Activated CD8-positive, alpha-beta T cell treated with anti-CD3 and anti-CD28 coated beads, Interleukin-2, amount 10 ng/mL, durations not matched to agents 7 days and 5 days (primary cell): ENCODE measurements at regions not wholly inside any gene's neighbourhood (a gene's known extent, or its start where the extent isn't known, plus 50 kb on each side); places are given as distances from the start of the nearest gene placed in this dataset.

Experiments
- ATAC-seq: fragments of 150-1000 bp; cut with Tn5 transposase; one replicate; pipeline ENCODE4 v1.10.0; 2021; ENCODE audit warnings: moderate library complexity
- CTCF ChIA-PET: fragments of 350-600 bp; sonication (Branson Sonifier 250); formaldehyde crosslinking; loops from one replicate; lab custom pipeline; 2021; ENCODE audit warnings: antibody characterized with exemption; lab: Charles Lee
- POLR2A ChIA-PET: fragments of 350-600 bp; sonication (Branson Sonifier 250); formaldehyde crosslinking; loops from one replicate; lab custom pipeline; 2021; ENCODE audit warnings: antibody characterized with exemption; lab: Charles Lee
- DNase-seq: peaks from one replicate; pipeline ENCODE4 v3.0.0-alpha.2; 2020
- H3K27ac Mint-ChIP-seq: one replicate; pipeline ENCODE4 v1.8.0; 2021; ENCODE audit warnings: mild to moderate bottlenecking, mixed read lengths
- H3K27me3 Mint-ChIP-seq: one replicate; pipeline ENCODE4 v1.8.0; 2021; ENCODE audit warnings: low read depth, mixed read lengths
- H3K36me3 Mint-ChIP-seq: one replicate; pipeline ENCODE4 v1.8.0; 2021; ENCODE audit warnings: low read depth, mixed read lengths
- H3K4me1 Mint-ChIP-seq: one replicate; pipeline ENCODE4 v1.8.0; 2021; ENCODE audit warnings: low read depth, mixed read lengths
- H3K4me3 Mint-ChIP-seq: one replicate; pipeline ENCODE4 v1.8.0; 2021; ENCODE audit warnings: mild to moderate bottlenecking, mixed read lengths
- H3K9me3 Mint-ChIP-seq: one replicate; pipeline ENCODE4 v1.8.0; 2022; ENCODE audit warnings: mixed read lengths; ENCODE audit not compliant: insufficient read depth

- Mint-ChIP-seq H3K27ac (no peak overlapping the region), H3K36me3 (no peaks in the 10 kb centered on the region), H3K27me3 (no peaks in the 10 kb centered on the region), H3K4me3 (no peak overlapping the region), H3K4me1 (no peaks in the 10 kb centered on the region), H3K9me3 (no peaks in the 10 kb centered on the region)
- ATAC-seq (no peak), DNase-seq (no peak)
- CTCF ChIA-PET: no interaction called here
- POLR2A ChIA-PET: no interaction called here
Observed at GRCh38 chr3:174640932-174641331, 218.2 kb upstream of the NAALADL2 start.

- ATAC-seq (no peak), DNase-seq (no peak)
- Mint-ChIP-seq H3K4me3 (no peak overlapping the region), H3K4me1 (no peaks in the 10 kb centered on the region), H3K36me3 (no peaks in the 10 kb centered on the region), H3K9me3 (no peaks in the 10 kb centered on the region), H3K27me3 (no peaks in the 10 kb centered on the region), H3K27ac (no peak overlapping the region)
- POLR2A ChIA-PET: no interaction called here
- CTCF ChIA-PET: no interaction called here
Observed at GRCh38 chr3:174644287-174644686, 214.8 kb upstream of the NAALADL2 start.

GRCh38 chr3:174651951-174652350 lies 207.2 kb upstream of the NAALADL2 start:
- POLR2A ChIA-PET: no interaction called here
- CTCF ChIA-PET: no interaction called here
- DNase-seq: no peak
- H3K9me3 Mint-ChIP-seq: no peaks in the 10 kb centered on the region
- no peaks in the 10 kb centered on the region for H3K36me3 Mint-ChIP-seq
- no peak overlapping the region for H3K4me3 Mint-ChIP-seq
- no peak for ATAC-seq
- H3K4me1 Mint-ChIP-seq: no peaks in the 10 kb centered on the region
- no peak overlapping the region for H3K27ac Mint-ChIP-seq
- H3K27me3 Mint-ChIP-seq: no peaks in the 10 kb centered on the region

GRCh38 chr3:174659511-174659910 lies 199.6 kb upstream of the NAALADL2 start:
- H3K4me3 Mint-ChIP-seq: no peak overlapping the region
- no peaks in the 10 kb centered on the region for H3K9me3 Mint-ChIP-seq
- no peaks in the 10 kb centered on the region for H3K4me1 Mint-ChIP-seq
- CTCF ChIA-PET: no interaction called here
- H3K27me3 Mint-ChIP-seq: no peaks in the 10 kb centered on the region
- no peaks in the 10 kb centered on the region for H3K36me3 Mint-ChIP-seq
- ATAC-seq (no peak), DNase-seq (no peak)
- no peak overlapping the region for H3K27ac Mint-ChIP-seq
- POLR2A ChIA-PET: no interaction called here

GRCh38 chr3:174662653-174663052 lies 196.5 kb upstream of the NAALADL2 start:
- ATAC-seq (no peak), DNase-seq (no peak)
- H3K9me3 Mint-ChIP-seq: no peaks in the 10 kb centered on the region
- CTCF ChIA-PET: no interaction called here
- no peaks in the 10 kb centered on the region for H3K27me3 Mint-ChIP-seq
- H3K4me3 Mint-ChIP-seq: no peak overlapping the region
- no peaks in the 10 kb centered on the region for H3K36me3 Mint-ChIP-seq
- no peak overlapping the region for H3K27ac Mint-ChIP-seq
- no peaks in the 10 kb centered on the region for H3K4me1 Mint-ChIP-seq
- POLR2A ChIA-PET: no interaction called here

- ATAC-seq: no peak
- Mint-ChIP-seq H3K27me3 (no peaks in the 10 kb centered on the region), H3K4me3 (no peak overlapping the region), H3K4me1 (no peaks in the 10 kb centered on the region), H3K9me3 (no peaks in the 10 kb centered on the region), H3K36me3 (no peaks in the 10 kb centered on the region), H3K27ac (no peak overlapping the region)
- no peak for DNase-seq
- ChIA-PET POLR2A (no interaction called here), CTCF (no interaction called here)
Observed at GRCh38 chr3:174667386-174667785, 191.7 kb upstream of the NAALADL2 start.

GRCh38 chr3:174675406-174675805 lies 183.7 kb upstream of the NAALADL2 start:
- ChIA-PET POLR2A (no interaction called here), CTCF (no interaction called here)
- Mint-ChIP-seq H3K27ac (no peak overlapping the region), H3K36me3 (no peaks in the 10 kb centered on the region), H3K27me3 (no peaks in the 10 kb centered on the region), H3K4me3 (no peak overlapping the region), H3K4me1 (no peaks in the 10 kb centered on the region), H3K9me3 (no peaks in the 10 kb centered on the region)
- ATAC-seq (no peak), DNase-seq (no peak)

- no peaks in the 10 kb centered on the region for H3K27me3 Mint-ChIP-seq
- CTCF ChIA-PET: no interaction called here
- no peak overlapping the region for H3K27ac Mint-ChIP-seq
- ATAC-seq (no peak), DNase-seq (no peak)
- no peaks in the 10 kb centered on the region for H3K4me1 Mint-ChIP-seq
- H3K9me3 Mint-ChIP-seq: peaks cover 6% of the 10 kb centered on the region
- no peak overlapping the region for H3K4me3 Mint-ChIP-seq
- H3K36me3 Mint-ChIP-seq: no peaks in the 10 kb centered on the region
- POLR2A ChIA-PET: no interaction called here
Observed at GRCh38 chr3:174681784-174682183, 177.3 kb upstream of the NAALADL2 start.

- no peaks in the 10 kb centered on the region for H3K27me3 Mint-ChIP-seq
- POLR2A ChIA-PET: no interaction called here
- ATAC-seq (no peak), DNase-seq (no peak)
- H3K27ac Mint-ChIP-seq: no peak overlapping the region
- no peaks in the 10 kb centered on the region for H3K36me3 Mint-ChIP-seq
- H3K4me3 Mint-ChIP-seq: no peak overlapping the region
- H3K4me1 Mint-ChIP-seq: no peaks in the 10 kb centered on the region
- peaks cover 6% of the 10 kb centered on the region for H3K9me3 Mint-ChIP-seq
- CTCF ChIA-PET: no interaction called here
Observed at GRCh38 chr3:174685796-174686195, 173.3 kb upstream of the NAALADL2 start.

- Mint-ChIP-seq H3K27me3 (no peaks in the 10 kb centered on the region), H3K36me3 (no peaks in the 10 kb centered on the region), H3K27ac (no peak overlapping the region), H3K4me1 (no peaks in the 10 kb centered on the region), H3K9me3 (no peaks in the 10 kb centered on the region), H3K4me3 (no peak overlapping the region)
- DNase-seq (no peak), ATAC-seq (no peak)
- CTCF ChIA-PET: no interaction called here
- POLR2A ChIA-PET: no interaction called here
Observed at GRCh38 chr3:174697310-174697709, 161.8 kb upstream of the NAALADL2 start.

- ATAC-seq (no peak), DNase-seq (no peak)
- no peak overlapping the region for H3K4me3 Mint-ChIP-seq
- ChIA-PET POLR2A (no interaction called here), CTCF (no interaction called here)
- no peaks in the 10 kb centered on the region for H3K27me3 Mint-ChIP-seq
- no peak overlapping the region for H3K27ac Mint-ChIP-seq
- H3K9me3 Mint-ChIP-seq: peaks cover 1% of the 10 kb centered on the region
- H3K36me3 Mint-ChIP-seq: no peaks in the 10 kb centered on the region
- no peaks in the 10 kb centered on the region for H3K4me1 Mint-ChIP-seq
Observed at GRCh38 chr3:174700736-174701135, 158.4 kb upstream of the NAALADL2 start.

- no peaks in the 10 kb centered on the region for H3K36me3 Mint-ChIP-seq
- H3K4me3 Mint-ChIP-seq: no peak overlapping the region
- ChIA-PET POLR2A (no interaction called here), CTCF (no interaction called here)
- no peaks in the 10 kb centered on the region for H3K4me1 Mint-ChIP-seq
- peaks cover 7% of the 10 kb centered on the region for H3K9me3 Mint-ChIP-seq
- H3K27me3 Mint-ChIP-seq: no peaks in the 10 kb centered on the region
- H3K27ac Mint-ChIP-seq: no peak overlapping the region
- ATAC-seq (no peak), DNase-seq (no peak)
Observed at GRCh38 chr3:174710612-174711011, 148.5 kb upstream of the NAALADL2 start.

- Mint-ChIP-seq H3K27ac (no peak overlapping the region), H3K27me3 (no peaks in the 10 kb centered on the region), H3K36me3 (no peaks in the 10 kb centered on the region), H3K4me1 (no peaks in the 10 kb centered on the region), H3K9me3 (no peaks in the 10 kb centered on the region), H3K4me3 (no peak overlapping the region)
- ChIA-PET POLR2A (no interaction called here), CTCF (no interaction called here)
- ATAC-seq (no peak), DNase-seq (no peak)
Observed at GRCh38 chr3:174715386-174715785, 143.7 kb upstream of the NAALADL2 start.
